ENCODE measurements at regions not wholly inside any gene's neighbourhood (a gene's known extent, or its start where the extent isn't known, plus 50 kb on each side); places are given as distances from the start of the nearest gene placed in this dataset.

DNA sequence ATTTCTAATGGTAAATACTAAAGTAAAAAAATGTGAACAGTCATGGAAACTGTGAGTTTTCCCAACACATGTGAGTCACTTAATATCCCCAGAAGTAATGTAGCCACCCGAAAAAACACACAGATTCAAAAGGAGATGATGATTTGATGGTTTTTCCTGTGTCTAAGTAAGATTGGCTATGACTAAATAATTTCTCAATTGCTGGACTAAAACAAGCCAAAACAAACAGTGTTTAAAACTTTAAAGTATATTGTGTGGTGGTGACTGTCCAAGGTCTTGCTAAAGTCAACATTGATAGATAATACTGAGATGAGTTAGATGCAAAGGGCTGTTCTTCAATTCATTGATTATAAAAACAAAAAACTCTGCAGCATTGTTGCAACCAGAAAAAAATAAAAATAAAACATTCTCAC is 89.6 kb upstream of the SOX5 start:
- no peak overlapping the region for H3K27ac ChIP-seq (ENCODE audit: low read length)
- WGBS: 35% methylated on average over 1 of the region's 1 CpG
- intact Hi-C loops (cut with DNase I): loop anchor here in 1 of 4 donors (5.0 kb wide), 1 partner anchor 53 kb away; no protein-coding TSS in a partner anchor
- H3K27me3 ChIP-seq (ENCODE audit: control insufficient read depth, insufficient read depth): no peaks in the 10 kb centered on the region
- no peaks in the 10 kb centered on the region for H3K9me3 ChIP-seq (ENCODE audit: control insufficient read depth, low read length)
- H3K4me3 ChIP-seq (ENCODE audit: low read length): no peak overlapping the region
- no peaks in the 10 kb centered on the region for H3K4me1 ChIP-seq (ENCODE audit: control insufficient read depth, insufficient read depth, low read length)
- ATAC-seq (peak in 1 of 2 donors; percentile 65), DNase-seq (no peak)

DNA sequence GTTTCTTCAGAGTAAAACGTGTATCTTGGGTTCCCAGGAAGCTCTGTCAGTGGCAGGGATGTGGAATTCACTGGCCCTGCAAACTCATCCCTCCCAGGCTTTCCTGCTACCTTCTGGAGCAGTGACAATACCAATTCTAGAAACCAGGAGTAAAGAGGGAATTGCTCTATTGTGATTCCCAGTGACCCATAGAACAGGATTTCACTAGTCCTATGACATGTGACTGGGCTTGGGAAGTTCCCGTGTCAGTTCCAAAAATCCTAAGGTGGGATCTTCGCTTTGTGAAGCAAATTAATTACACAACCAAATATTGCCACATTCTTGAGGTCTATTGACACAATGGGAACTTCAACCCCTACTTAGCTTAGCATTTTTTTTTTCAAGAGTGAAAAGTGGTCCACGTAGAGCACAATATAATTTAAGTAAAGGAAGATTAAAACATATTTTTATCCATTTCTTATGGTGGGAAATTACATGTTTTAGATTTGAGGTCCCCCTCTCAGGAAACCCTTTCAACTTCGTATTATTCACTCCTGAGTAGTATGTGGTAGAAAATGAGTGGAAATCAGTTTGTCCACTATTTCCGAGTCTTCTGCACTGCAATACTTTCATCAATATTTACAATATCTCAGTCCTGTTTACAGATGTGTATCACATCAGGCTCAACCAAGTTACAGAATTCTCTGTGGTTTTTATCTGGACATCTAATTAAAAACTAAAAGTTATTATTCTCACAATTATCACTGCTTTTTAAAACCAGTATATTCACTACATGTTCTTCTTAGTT is 88.9 kb upstream of the SOX5 start:
- H3K27me3 ChIP-seq (ENCODE audit: control insufficient read depth, insufficient read depth): no peaks in the 10 kb centered on the region
- intact Hi-C loops (cut with DNase I): loop anchor here in 1 of 4 donors (5.0 kb wide), 1 partner anchor 54 kb away; no protein-coding TSS in a partner anchor
- WGBS: 91% methylated on average over 6 of the region's 6 CpGs
- no peaks in the 10 kb centered on the region for H3K9me3 ChIP-seq (ENCODE audit: control insufficient read depth, low read length)
- no peak overlapping the region for H3K27ac ChIP-seq (ENCODE audit: low read length)
- ATAC-seq (no peak), DNase-seq (no peak)
- no peaks in the 10 kb centered on the region for H3K4me1 ChIP-seq (ENCODE audit: control insufficient read depth, insufficient read depth, low read length)
- H3K4me3 ChIP-seq (ENCODE audit: low read length): no peak overlapping the region

DNA sequence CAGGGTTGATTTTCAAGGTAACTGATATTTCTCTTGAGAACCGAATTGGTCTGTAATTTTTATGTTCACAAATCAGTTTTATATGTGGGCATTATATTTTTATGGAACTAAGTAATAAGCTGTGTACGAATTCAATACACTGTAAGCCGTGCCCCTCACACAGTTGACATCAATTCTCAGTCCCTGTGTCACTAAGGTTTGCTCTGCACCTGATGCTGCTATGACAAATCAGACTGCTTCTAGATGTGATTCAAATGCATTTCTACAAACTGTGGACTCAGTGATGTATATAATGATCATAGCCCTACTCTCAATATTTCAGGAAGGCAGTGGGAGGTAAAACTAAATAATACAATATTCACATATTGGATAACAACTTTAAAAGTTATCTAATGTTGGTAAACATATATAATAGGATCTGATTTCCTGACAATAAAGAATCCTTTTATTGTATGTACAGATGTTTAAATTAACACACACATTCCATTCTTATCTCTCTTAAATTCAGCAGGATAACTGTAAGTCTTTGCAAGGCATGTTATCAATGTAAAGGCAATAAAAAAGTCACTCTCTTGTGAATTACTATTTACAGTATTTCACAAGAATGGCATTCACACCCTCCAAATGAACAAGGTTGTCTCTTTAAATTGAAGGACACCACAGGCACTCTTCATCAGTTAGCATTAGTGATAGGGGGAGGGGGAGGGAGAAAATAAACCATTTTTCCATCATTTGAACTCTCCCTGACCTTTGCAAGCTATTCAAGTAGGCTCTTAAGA is 87.2 kb upstream of the SOX5 start:
- Histone ChIP-seq H3K27ac (ENCODE audit: low read length) (no peak overlapping the region), H3K4me3 (ENCODE audit: low read length) (no peak overlapping the region), H3K4me1 (ENCODE audit: control insufficient read depth, insufficient read depth, low read length) (no peaks in the 10 kb centered on the region), H3K9me3 (ENCODE audit: control insufficient read depth, low read length) (no peaks in the 10 kb centered on the region), H3K27me3 (ENCODE audit: control insufficient read depth, insufficient read depth) (no peaks in the 10 kb centered on the region)
- WGBS: 93% methylated on average over 3 of the region's 3 CpGs
- intact Hi-C loops (cut with DNase I): loop anchor here in 1 of 4 donors (5.0 kb wide), 1 partner anchor 56 kb away; no protein-coding TSS in a partner anchor
- DNase-seq (no peak), ATAC-seq (no peak)

DNA sequence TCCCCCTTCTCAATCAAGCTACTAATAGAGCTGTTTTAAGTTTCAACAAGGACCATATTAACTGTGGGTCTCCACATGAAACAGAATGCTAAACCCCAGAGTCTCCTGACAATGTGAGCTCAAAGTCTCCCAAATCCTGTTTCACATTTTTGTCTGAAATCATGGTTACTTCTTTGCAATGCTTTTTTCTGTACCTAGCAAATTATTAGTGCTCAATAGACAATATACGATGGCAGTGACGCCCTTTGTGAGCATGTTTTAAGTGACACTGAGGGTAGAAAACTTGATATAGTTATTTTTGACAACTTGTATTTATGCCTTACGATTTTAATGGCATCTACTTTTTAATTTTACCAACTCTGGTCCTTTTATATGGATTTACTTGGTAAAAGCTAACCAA is 85.4 kb upstream of the SOX5 start:
- Histone ChIP-seq H3K4me1 (ENCODE audit: control insufficient read depth, insufficient read depth, low read length) (no peaks in the 10 kb centered on the region), H3K27me3 (ENCODE audit: control insufficient read depth, insufficient read depth) (no peaks in the 10 kb centered on the region), H3K9me3 (ENCODE audit: control insufficient read depth, low read length) (no peaks in the 10 kb centered on the region), H3K27ac (ENCODE audit: low read length) (no peak overlapping the region), H3K4me3 (ENCODE audit: low read length) (no peak overlapping the region)
- intact Hi-C loops (cut with DNase I): loop anchor here in 1 of 4 donors (5.0 kb wide), 1 partner anchor 57 kb away; no protein-coding TSS in a partner anchor
- no peak for ATAC-seq
- WGBS: 95% methylated on average over 3 of the region's 3 CpGs
- DNase-seq: no peak

DNA sequence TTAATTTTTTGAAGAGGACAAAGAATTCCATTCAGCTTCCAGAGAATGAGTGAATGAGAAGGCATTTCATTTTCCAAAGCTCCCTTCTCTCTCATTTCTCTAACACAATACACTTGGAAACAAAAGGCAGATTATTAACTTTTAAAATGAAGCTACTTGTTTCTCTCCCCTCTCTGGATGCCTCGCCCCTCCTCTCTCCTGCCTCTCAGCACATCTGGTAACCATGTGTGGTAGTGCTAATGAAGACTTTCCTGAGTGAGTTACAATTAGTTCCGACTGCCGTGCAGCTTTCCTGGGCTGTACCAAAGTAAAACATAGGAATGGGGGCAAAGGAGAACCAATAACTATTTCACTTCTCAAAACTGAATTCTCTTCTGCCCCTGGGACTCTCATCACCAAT is 84.7 kb upstream of the SOX5 start:
- 84% methylated on average over 3 of the region's 3 CpGs for WGBS
- ATAC-seq: no peak

DNA sequence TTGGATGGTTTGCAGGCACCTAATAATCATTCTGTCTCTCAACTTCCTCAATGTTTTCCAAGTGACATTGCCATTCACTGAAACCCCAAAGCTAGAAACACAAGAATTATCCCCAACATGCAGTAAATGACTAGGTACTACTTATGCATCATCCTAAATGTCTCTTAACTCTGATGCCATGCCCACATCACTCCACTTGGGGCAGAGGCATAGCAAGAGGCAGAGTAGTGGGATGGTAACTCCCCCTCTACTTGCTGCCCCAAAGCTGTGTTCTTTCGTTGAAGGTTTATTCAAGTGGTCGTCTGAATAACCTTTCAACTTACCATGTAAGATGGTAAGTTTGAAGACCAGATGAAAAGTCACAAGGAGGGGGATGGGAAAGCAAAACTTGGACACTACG is 77.9 kb upstream of the SOX5 start:
- intact Hi-C loops (cut with DNase I): no loop called here

More for the DNA sequence above, 84.7 kb upstream of the SOX5 start:
- intact Hi-C loops (cut with DNase I): no loop called here
- Histone ChIP-seq H3K27ac (ENCODE audit: low read length) (no peak overlapping the region), H3K27me3 (ENCODE audit: control insufficient read depth, insufficient read depth) (no peaks in the 10 kb centered on the region), H3K4me1 (ENCODE audit: control insufficient read depth, insufficient read depth, low read length) (no peaks in the 10 kb centered on the region), H3K9me3 (ENCODE audit: control insufficient read depth, low read length) (no peaks in the 10 kb centered on the region), H3K4me3 (ENCODE audit: low read length) (no peak overlapping the region)
- DNase-seq: no peak

DNA sequence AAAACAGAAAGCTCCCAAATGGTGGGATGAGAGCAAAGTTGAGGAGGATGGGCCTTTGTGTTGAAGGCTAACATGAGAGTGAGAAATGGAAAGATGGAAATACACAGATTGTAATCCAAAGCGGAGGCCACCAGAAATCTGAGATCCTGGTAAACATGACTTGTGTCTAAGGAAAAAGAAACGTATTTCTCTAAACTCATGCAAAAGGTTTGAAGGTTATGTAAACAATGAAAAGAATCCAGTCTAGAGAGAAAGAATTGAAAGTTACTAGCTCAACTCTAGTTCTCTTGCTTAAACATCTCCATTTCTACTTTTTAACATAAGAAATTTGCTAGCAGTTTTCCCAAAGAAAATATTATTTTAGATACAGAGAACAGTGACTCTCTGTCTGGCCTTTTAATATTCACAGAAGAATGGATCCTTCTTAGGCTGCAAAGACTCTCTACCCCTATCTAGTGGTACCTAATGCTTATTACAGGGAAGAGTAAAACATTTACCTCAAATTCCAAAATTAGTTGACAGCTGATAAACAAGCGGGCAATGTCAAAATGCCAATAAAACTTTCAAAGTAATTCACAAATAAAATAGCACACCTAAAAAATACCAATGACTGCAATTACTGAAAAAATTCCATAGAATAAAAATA is 75.8 kb upstream of the SOX5 start:
- H3K27ac ChIP-seq (ENCODE audit: low read length): no peak overlapping the region
- 81% methylated on average over 3 of the region's 3 CpGs for WGBS
- DNase-seq: no peak
- H3K27me3 ChIP-seq (ENCODE audit: control insufficient read depth, insufficient read depth): no peaks in the 10 kb centered on the region
- intact Hi-C loops (cut with DNase I): no loop called here
- H3K4me3 ChIP-seq (ENCODE audit: low read length): no peak overlapping the region
- H3K4me1 ChIP-seq (ENCODE audit: control insufficient read depth, insufficient read depth, low read length): no peaks in the 10 kb centered on the region
- no peaks in the 10 kb centered on the region for H3K9me3 ChIP-seq (ENCODE audit: control insufficient read depth, low read length)
- ATAC-seq: no peak

More for the DNA sequence above, 77.9 kb upstream of the SOX5 start:
- Histone ChIP-seq H3K27ac (ENCODE audit: low read length) (no peak overlapping the region), H3K4me3 (ENCODE audit: low read length) (no peak overlapping the region), H3K9me3 (ENCODE audit: control insufficient read depth, low read length) (no peaks in the 10 kb centered on the region), H3K27me3 (ENCODE audit: control insufficient read depth, insufficient read depth) (no peaks in the 10 kb centered on the region), H3K4me1 (ENCODE audit: control insufficient read depth, insufficient read depth, low read length) (no peaks in the 10 kb centered on the region)
- DNase-seq: no peak
- WGBS: 61% methylated on average over 3 of the region's 3 CpGs
- ATAC-seq: no peak

DNA sequence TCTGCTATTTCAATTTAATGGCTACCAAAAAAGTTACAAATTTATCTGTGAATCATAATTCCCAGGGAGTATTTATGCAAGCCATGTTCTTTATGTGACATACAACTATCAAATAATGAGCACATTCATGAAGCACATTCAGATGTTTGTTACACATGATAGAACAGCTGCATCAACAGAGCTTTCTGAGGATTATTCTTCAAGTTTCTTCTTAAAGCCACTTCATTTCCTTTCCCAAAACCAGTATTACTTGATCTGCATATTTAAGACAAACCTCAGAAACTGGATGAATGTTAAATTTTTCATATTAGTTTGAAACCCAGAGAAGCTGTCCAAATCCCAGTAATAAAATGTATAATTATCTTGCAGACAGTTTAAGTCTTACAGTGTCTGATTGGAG is 73.6 kb upstream of the SOX5 start:
- ATAC-seq: no peak

DNA sequence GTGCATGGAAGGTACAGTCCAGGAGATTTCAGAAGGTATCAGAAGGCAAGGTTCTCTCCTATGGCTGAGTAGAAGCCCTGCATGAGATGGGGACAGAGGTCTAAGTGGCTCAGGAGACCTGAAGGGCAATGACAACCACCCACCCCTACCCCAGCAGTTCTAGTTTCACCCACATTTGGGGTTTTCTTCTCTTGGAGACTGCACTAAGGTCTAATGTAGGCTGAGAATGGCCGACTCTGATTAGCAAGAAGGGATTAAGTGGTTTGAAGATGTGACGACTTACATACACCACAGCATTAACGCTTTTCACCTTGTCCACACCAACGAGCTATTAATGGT is 71.7 kb upstream of the SOX5 start:
- Histone ChIP-seq H3K27ac (ENCODE audit: low read length) (no peak overlapping the region), H3K4me3 (ENCODE audit: low read length) (no peak overlapping the region), H3K9me3 (ENCODE audit: control insufficient read depth, low read length) (no peaks in the 10 kb centered on the region), H3K4me1 (ENCODE audit: control insufficient read depth, insufficient read depth, low read length) (no peaks in the 10 kb centered on the region), H3K27me3 (ENCODE audit: control insufficient read depth, insufficient read depth) (no peaks in the 10 kb centered on the region)
- DNase-seq (no peak), ATAC-seq (no peak)
- 92% methylated on average over 4 of the region's 4 CpGs for WGBS
- intact Hi-C loops (cut with DNase I): no loop called here

More for the DNA sequence above, 73.6 kb upstream of the SOX5 start:
- Histone ChIP-seq H3K27me3 (ENCODE audit: control insufficient read depth, insufficient read depth) (no peaks in the 10 kb centered on the region), H3K27ac (ENCODE audit: low read length) (no peak overlapping the region), H3K4me1 (ENCODE audit: control insufficient read depth, insufficient read depth, low read length) (no peaks in the 10 kb centered on the region), H3K9me3 (ENCODE audit: control insufficient read depth, low read length) (no peaks in the 10 kb centered on the region), H3K4me3 (ENCODE audit: low read length) (no peak overlapping the region)
- intact Hi-C loops (cut with DNase I): no loop called here
- no peak for DNase-seq

DNA sequence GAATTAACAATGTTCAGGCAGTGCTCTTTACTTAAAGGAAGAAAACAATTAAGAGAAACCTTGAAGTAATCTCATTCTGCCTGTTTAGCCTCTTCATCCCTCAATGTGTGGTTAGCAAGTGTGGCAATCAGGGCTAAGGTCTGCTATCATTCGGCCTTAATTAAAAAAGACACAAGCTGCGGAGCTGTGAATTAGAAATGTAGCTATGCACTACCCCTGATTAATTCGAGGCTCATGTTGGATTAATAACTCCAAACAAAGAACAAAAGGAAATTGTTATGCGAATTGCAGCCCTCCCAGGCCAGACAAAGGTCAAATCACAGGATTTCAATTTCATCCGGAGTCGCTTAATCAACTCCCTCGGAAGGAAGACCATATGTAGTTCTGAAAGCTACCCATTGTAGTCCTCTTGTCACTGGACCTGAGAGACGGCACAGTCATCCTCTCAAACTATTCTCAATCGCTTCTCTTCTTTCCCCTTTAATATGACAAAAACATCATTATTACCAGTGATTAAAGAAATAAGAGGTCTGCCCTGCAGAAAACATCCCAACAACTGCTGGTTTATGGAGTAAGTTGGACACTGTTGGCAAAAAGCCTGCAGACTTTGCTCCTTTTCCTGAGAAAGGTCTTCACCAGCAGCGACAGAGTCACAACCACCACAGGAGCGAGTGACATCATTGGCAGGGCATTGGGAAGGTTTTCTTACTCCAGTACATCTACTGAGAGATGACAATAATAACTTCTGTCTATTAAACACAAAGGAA is 71.1 kb upstream of the SOX5 start:
- intact Hi-C loops (cut with DNase I): no loop called here
- DNase-seq (no peak), ATAC-seq (no peak)
- 68% methylated on average over 11 of the region's 11 CpGs for WGBS
- no peaks in the 10 kb centered on the region for H3K4me1 ChIP-seq (ENCODE audit: control insufficient read depth, insufficient read depth, low read length)
- no peaks in the 10 kb centered on the region for H3K27me3 ChIP-seq (ENCODE audit: control insufficient read depth, insufficient read depth)
- H3K4me3 ChIP-seq (ENCODE audit: low read length): no peak overlapping the region
- H3K27ac ChIP-seq (ENCODE audit: low read length): no peak overlapping the region
- no peaks in the 10 kb centered on the region for H3K9me3 ChIP-seq (ENCODE audit: control insufficient read depth, low read length)
